ENCODE measurements at regions not wholly inside any gene's neighbourhood (a gene's known extent, or its start where the extent isn't known, plus 50 kb on each side); places are given as distances from the start of the nearest gene placed in this dataset.

- no peak for TF ChIP-seq CTCF (IDR thresholded peaks at IDR 0.05)
- Histone ChIP-seq H3K4me3 (ENCODE audit: low read length) (no peak overlapping the region), H3K27me3 (ENCODE audit: control insufficient read depth, insufficient read depth, low read length) (no peaks in the 10 kb centered on the region), H3K36me3 (ENCODE audit: control insufficient read depth, insufficient read depth, low read length) (no peaks in the 10 kb centered on the region), H3K27ac (ENCODE audit: low read length) (no peak overlapping the region), H3K9me3 (ENCODE audit: control insufficient read depth, insufficient read depth, low read length) (no peaks in the 10 kb centered on the region), H3K4me1 (ENCODE audit: control insufficient read depth, insufficient read depth, low read length) (no peaks in the 10 kb centered on the region)
- Mint-ChIP-seq H3K27me3 (ENCODE audit: low read depth in 2 of 2) (no peaks in the 10 kb centered on the region), H3K4me1 (peaks cover 0 to 10% of the 10 kb centered on the region in 2 donors), H3K36me3 (no peaks in the 10 kb centered on the region), H3K4me3 (no peak overlapping the region), H3K27ac (no peak overlapping the region), H3K9me3 (no peaks in the 10 kb centered on the region)
- ATAC-seq (no peak), DNase-seq (no peak)
- 57% methylated on average over 1 of the region's 1 CpG for WGBS (ENCODE audit: insufficient coverage)
- intact Hi-C loops (cut with micrococcal nuclease): no loop called here
Observed at GRCh38 chr3:109728861-109729494, 391.6 kb upstream of the DPPA4 start.

GRCh38 chr3:109731639-109732473 lies 394.5 kb upstream of the DPPA4 start:
- peak; percentile 96 for TF ChIP-seq CTCF (IDR thresholded peaks at IDR 0.05)
- Histone ChIP-seq H3K27me3 (ENCODE audit: control insufficient read depth, insufficient read depth, low read length) (no peaks in the 10 kb centered on the region), H3K27ac (ENCODE audit: low read length) (no peak overlapping the region), H3K9me3 (ENCODE audit: control insufficient read depth, insufficient read depth, low read length) (peaks cover under 1% of the 10 kb centered on the region), H3K36me3 (ENCODE audit: control insufficient read depth, insufficient read depth, low read length) (no peaks in the 10 kb centered on the region), H3K4me1 (ENCODE audit: control insufficient read depth, insufficient read depth, low read length) (no peaks in the 10 kb centered on the region), H3K4me3 (ENCODE audit: low read length) (no peak overlapping the region)
- Mint-ChIP-seq H3K27ac (no peak overlapping the region), H3K27me3 (ENCODE audit: low read depth in 2 of 2) (no peaks in the 10 kb centered on the region), H3K4me3 (no peak overlapping the region), H3K9me3 (no peaks in the 10 kb centered on the region), H3K4me1 (peaks cover 0 to 10% of the 10 kb centered on the region in 2 donors), H3K36me3 (no peaks in the 10 kb centered on the region)
- ATAC-seq: peak; percentile 83 to 95 (median 88)
- intact Hi-C loops (cut with micrococcal nuclease): loop anchor here (1.0 to 5.0 kb wide), 2 partner anchors 582 to 1810 kb away; partner anchors contain the start of gene CD96
- 96% methylated on average over 4 of the region's 6 CpGs for WGBS (ENCODE audit: insufficient coverage)
- DNase-seq: peak; percentile 22 to 82

GRCh38 chr3:109743981-109744380 lies 406.6 kb upstream of the DPPA4 start:
- Mint-ChIP-seq H3K36me3 (peaks cover 4% of the 10 kb centered on the region), H3K4me3 (no peak overlapping the region), H3K4me1 (no peaks in the 10 kb centered on the region), H3K9me3 (no peaks in the 10 kb centered on the region), H3K27ac (no peak overlapping the region), H3K27me3 (ENCODE audit: low read depth in 2 of 2) (peaks cover 0 to 6% of the 10 kb centered on the region in 2 donors)
- WGBS (ENCODE audit: insufficient coverage): 100% methylated on average over 1 of the region's 3 CpGs
- H3K36me3 ChIP-seq (ENCODE audit: control insufficient read depth, insufficient read depth, low read length): no peaks in the 10 kb centered on the region
- H3K4me1 ChIP-seq (ENCODE audit: control insufficient read depth, insufficient read depth, low read length): no peaks in the 10 kb centered on the region
- intact Hi-C loops (cut with micrococcal nuclease): no loop called here
- H3K27ac ChIP-seq (ENCODE audit: low read length): no peak overlapping the region
- H3K4me3 ChIP-seq (ENCODE audit: low read length): no peak overlapping the region
- peaks cover under 1% of the 10 kb centered on the region for H3K27me3 ChIP-seq (ENCODE audit: control insufficient read depth, insufficient read depth, low read length)
- TF ChIP-seq CTCF (IDR thresholded peaks at IDR 0.05): no peak
- DNase-seq (no peak), ATAC-seq (no peak)
- H3K9me3 ChIP-seq (ENCODE audit: control insufficient read depth, insufficient read depth, low read length): no peaks in the 10 kb centered on the region
